HFFc6 (cell line): ENCODE measurements at regions not wholly inside any gene's neighbourhood (a gene's known extent, or its start where the extent isn't known, plus 50 kb on each side); places are given as distances from the start of the nearest gene placed in this dataset.

Source experiments
- DNase-seq: peaks from one replicate; pipeline ENCODE4 v3.0.0-alpha.2; 2018
- H3K27ac Mint-ChIP-seq: 2 replicates; pipeline ENCODE4 v1.8.0; 2020; ENCODE audit warnings: mild to moderate bottlenecking, mixed read lengths
- H3K27me3 Mint-ChIP-seq: 2 replicates; pipeline ENCODE4 v1.8.0; 2021; ENCODE audit warnings: mild to moderate bottlenecking, moderate library complexity, mixed read lengths; ENCODE audit not compliant: insufficient read depth
- H3K36me3 Mint-ChIP-seq: 2 replicates; pipeline ENCODE4 v1.8.0; 2021; ENCODE audit warnings: low read depth, mixed read lengths
- H3K4me1 Mint-ChIP-seq: 2 replicates; pipeline ENCODE4 v1.8.0; 2020; ENCODE audit warnings: low read depth, mixed read lengths
- H3K4me3 Mint-ChIP-seq: 2 replicates; pipeline ENCODE4 v1.8.0; 2020; ENCODE audit warnings: mild to moderate bottlenecking, moderate library complexity, mixed read lengths
- H3K9me3 Mint-ChIP-seq: 2 replicates; pipeline ENCODE4 v1.8.0; 2020; ENCODE audit warnings: mild to moderate bottlenecking, mixed read lengths
- CTCF ChIP-seq: fragments of 200-600 bp; sonication (generic); IDR thresholded peaks from 2 replicates; pipeline ENCODE4 v1.5.0; 2021; ENCODE audit warnings: antibody characterized with exemption, mild to moderate bottlenecking

DNA sequence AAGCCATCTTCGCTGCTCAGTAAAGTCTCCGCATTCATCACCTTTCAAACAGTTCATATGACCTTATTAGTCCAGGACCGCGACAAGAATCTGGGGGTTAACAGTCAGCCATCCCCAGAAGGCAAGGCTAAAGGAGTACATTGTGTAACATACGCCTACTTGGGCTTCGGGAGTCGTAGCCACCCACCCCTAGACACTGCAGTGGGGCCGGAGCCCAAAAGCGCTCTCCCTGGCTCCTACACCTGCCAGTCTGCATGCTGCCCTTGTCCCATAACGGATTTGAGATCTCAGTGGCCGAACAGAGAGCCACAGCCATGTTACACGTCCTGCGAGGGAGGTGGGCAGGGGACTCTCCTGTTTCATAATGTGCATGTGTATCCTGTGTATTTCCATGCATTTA is 1405.5 kb downstream of the GRIK2 start:
- no peaks in the 10 kb centered on the region for H3K4me1 Mint-ChIP-seq
- no peak overlapping the region for H3K4me3 Mint-ChIP-seq
- no peaks in the 10 kb centered on the region for H3K36me3 Mint-ChIP-seq
- H3K27me3 Mint-ChIP-seq: no peaks in the 10 kb centered on the region; the same call in 1 of the 2 replicates
- DNase-seq: no peak
- no peak overlapping the region for H3K27ac Mint-ChIP-seq
- H3K9me3 Mint-ChIP-seq: peaks cover 2% of the 10 kb centered on the region; the same call in 1 of the 2 replicates
- TF ChIP-seq CTCF: no peak

DNA sequence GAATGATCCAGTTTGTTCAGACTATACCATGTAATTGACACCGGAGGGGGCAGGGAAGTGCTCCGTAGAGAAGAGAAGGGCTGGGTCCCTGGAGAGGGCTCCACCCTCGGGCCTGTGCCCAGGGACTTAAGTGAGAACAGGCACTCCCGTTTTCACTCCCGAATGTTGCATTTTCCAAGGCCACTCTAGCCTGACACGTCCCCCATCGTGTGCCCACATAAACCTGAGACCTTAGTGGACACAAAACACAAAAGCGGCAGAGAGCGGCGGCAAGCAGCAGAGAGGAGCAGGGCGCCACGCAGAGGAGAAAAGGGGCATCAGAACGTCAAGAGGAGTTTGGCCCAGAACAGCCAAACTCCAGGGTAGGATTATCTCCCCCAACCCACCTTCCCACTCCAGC is 1405.1 kb downstream of the GRIK2 start:
- no peak for DNase-seq
- no peaks in the 10 kb centered on the region for H3K4me1 Mint-ChIP-seq
- no peaks in the 10 kb centered on the region for H3K36me3 Mint-ChIP-seq
- no peaks in the 10 kb centered on the region for H3K9me3 Mint-ChIP-seq
- H3K27ac Mint-ChIP-seq: no peak overlapping the region
- no peak for TF ChIP-seq CTCF
- H3K27me3 Mint-ChIP-seq: no peaks in the 10 kb centered on the region; the same call in 1 of the 2 replicates
- no peak overlapping the region for H3K4me3 Mint-ChIP-seq

GRCh38 chr6:102793752-102794151 is 1400.2 kb downstream of the GRIK2 start:
- no peak for TF ChIP-seq CTCF
- no peaks in the 10 kb centered on the region for H3K9me3 Mint-ChIP-seq
- H3K27me3 Mint-ChIP-seq: no peaks in the 10 kb centered on the region
- H3K4me3 Mint-ChIP-seq: no peak overlapping the region
- H3K36me3 Mint-ChIP-seq: no peaks in the 10 kb centered on the region
- H3K4me1 Mint-ChIP-seq: no peaks in the 10 kb centered on the region
- no peak for DNase-seq
- no peak overlapping the region for H3K27ac Mint-ChIP-seq

GRCh38 chr6:102774326-102774725 is 1380.8 kb downstream of the GRIK2 start:
- TF ChIP-seq CTCF: no peak
- Mint-ChIP-seq H3K36me3 (no peaks in the 10 kb centered on the region), H3K27me3 (no peaks in the 10 kb centered on the region), H3K27ac (no peak overlapping the region), H3K4me3 (no peak overlapping the region), H3K4me1 (no peaks in the 10 kb centered on the region), H3K9me3 (peaks cover 5% of the 10 kb centered on the region)
- no peak for DNase-seq

- Mint-ChIP-seq H3K36me3 (no peaks in the 10 kb centered on the region), H3K9me3 (peaks cover 12% of the 10 kb centered on the region), H3K27ac (no peak overlapping the region), H3K4me1 (no peaks in the 10 kb centered on the region), H3K4me3 (no peak overlapping the region), H3K27me3 (no peaks in the 10 kb centered on the region)
- DNase-seq: no peak
- TF ChIP-seq CTCF: no peak
These were observed 1380.1 kb downstream of the GRIK2 start for GRCh38 chr6:102773636-102774035.

- no peaks in the 10 kb centered on the region for H3K27me3 Mint-ChIP-seq
- H3K4me3 Mint-ChIP-seq: no peak overlapping the region
- DNase-seq: no peak
- H3K4me1 Mint-ChIP-seq: peaks cover 8% of the 10 kb centered on the region; the same call in 1 of the 2 replicates
- no peaks in the 10 kb centered on the region for H3K36me3 Mint-ChIP-seq
- no peak overlapping the region for H3K27ac Mint-ChIP-seq
- no peak for TF ChIP-seq CTCF
- peaks cover 13% of the 10 kb centered on the region for H3K9me3 Mint-ChIP-seq
These were observed 1373.5 kb downstream of the GRIK2 start for GRCh38 chr6:102766963-102767362.
